ENCODE measurements at regions not wholly inside any gene's neighbourhood (a gene's known extent, or its start where the extent isn't known, plus 50 kb on each side); places are given as distances from the start of the nearest gene placed in this dataset.

- Histone ChIP-seq H3K36me3 (no peaks in the 10 kb centered on the region), H3K27ac (no peak overlapping the region), H3K4me3 (no peak overlapping the region), H3K27me3 (no peaks in the 10 kb centered on the region), H3K4me1 (no peaks in the 10 kb centered on the region), H3K9me3 (no peaks in the 10 kb centered on the region)
- intact Hi-C loops (cut with DNase I), result no loop called here
- FAIRE-seq (no peak), ATAC-seq (no peak), DNase-seq (no peak)
- TF ChIP-seq CTCF (IDR thresholded peaks at IDR 0.05), result no peak
Observed at GRCh38 chr6:90429713-90430112, 133.1 kb upstream of the BACH2 start.

- ATAC-seq (no peak), DNase-seq (no peak), FAIRE-seq (no peak)
- Histone ChIP-seq H3K4me3 (no peak overlapping the region), H3K27ac (no peak overlapping the region), H3K36me3 (no peaks in the 10 kb centered on the region), H3K9me3 (no peaks in the 10 kb centered on the region), H3K4me1 (no peaks in the 10 kb centered on the region), H3K27me3 (no peaks in the 10 kb centered on the region)
- WGBS, 2 donors, result 57 to 67% methylated on average over 1 of the region's 1 CpG
- TF ChIP-seq CTCF (IDR thresholded peaks at IDR 0.05), result no peak
- intact Hi-C loops (cut with DNase I), result no loop called here
Observed at GRCh38 chr6:90428514-90428913, 131.9 kb upstream of the BACH2 start.

- H3K4me3 ChIP-seq, result no peak overlapping the region
- no peak overlapping the region for H3K27ac ChIP-seq
- no peaks in the 10 kb centered on the region for H3K4me1 ChIP-seq
- intact Hi-C loops (cut with DNase I), result no loop called here
- DNase-seq, result no peak
- ATAC-seq, result no peak
- H3K27me3 ChIP-seq, result no peaks in the 10 kb centered on the region
- H3K9me3 ChIP-seq, result no peaks in the 10 kb centered on the region
- WGBS, 2 donors, result 64 to 74% methylated on average over 5 of the region's 5 CpGs
- no peaks in the 10 kb centered on the region for H3K36me3 ChIP-seq
- TF ChIP-seq CTCF (IDR thresholded peaks at IDR 0.05), result no peak
- FAIRE-seq, result no peak
Observed at GRCh38 chr6:90425161-90425641, 128.6 kb upstream of the BACH2 start.

- Histone ChIP-seq H3K27ac (no peak overlapping the region), H3K9me3 (no peaks in the 10 kb centered on the region), H3K4me3 (no peak overlapping the region), H3K4me1 (no peaks in the 10 kb centered on the region), H3K27me3 (no peaks in the 10 kb centered on the region), H3K36me3 (no peaks in the 10 kb centered on the region)
- no peak for TF ChIP-seq CTCF (IDR thresholded peaks at IDR 0.05)
- DNase-seq (no peak), ATAC-seq (no peak), FAIRE-seq (no peak)
- intact Hi-C loops (cut with DNase I), result no loop called here
Observed at GRCh38 chr6:90424580-90424979, 127.9 kb upstream of the BACH2 start.

- Histone ChIP-seq H3K36me3 (no peaks in the 10 kb centered on the region), H3K4me1 (no peaks in the 10 kb centered on the region), H3K27ac (no peak overlapping the region), H3K9me3 (no peaks in the 10 kb centered on the region), H3K4me3 (no peak overlapping the region), H3K27me3 (no peaks in the 10 kb centered on the region)
- TF ChIP-seq CTCF (IDR thresholded peaks at IDR 0.05), result no peak
- FAIRE-seq (no peak), DNase-seq (no peak), ATAC-seq (no peak)
- intact Hi-C loops (cut with DNase I), result no loop called here
- 92 to 95% methylated on average over 1 of the region's 1 CpG for WGBS, 2 donors
Observed at GRCh38 chr6:90421666-90422065, 125.0 kb upstream of the BACH2 start.

Data from pancreas (tissue), 10 donors.